ENCODE measurements at regions not wholly inside any gene's neighbourhood (a gene's known extent, or its start where the extent isn't known, plus 50 kb on each side); places are given as distances from the start of the nearest gene placed in this dataset.

DNA sequence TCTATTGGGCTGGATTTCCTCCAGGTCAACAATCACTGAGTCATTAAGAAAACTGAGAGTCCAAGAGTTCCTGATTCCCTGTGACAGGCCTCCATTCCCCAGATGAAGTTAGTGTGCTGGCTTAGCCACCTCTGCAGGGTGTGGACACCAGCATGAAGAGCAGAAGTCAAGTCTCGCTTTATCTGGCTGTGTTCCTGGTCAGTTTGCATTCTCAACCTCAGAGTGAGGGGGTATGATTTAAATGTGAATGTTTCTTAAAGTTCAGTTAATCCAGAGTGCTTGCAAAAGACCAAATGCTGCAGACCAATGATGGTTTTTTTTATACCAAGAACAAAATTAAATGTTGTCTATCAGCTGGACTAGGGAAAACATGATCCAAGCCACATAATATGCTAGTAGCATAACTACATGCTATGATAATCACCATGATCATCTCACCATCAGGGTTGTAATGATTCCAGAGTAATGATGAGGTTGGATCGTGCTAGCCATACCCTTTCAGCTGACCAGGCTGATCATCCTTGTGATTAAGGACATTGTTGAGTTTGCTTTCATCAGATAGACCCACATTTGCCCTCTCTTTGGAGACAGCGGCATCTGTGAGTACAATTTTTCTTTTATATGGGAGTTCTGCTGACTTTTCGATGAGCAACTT is 145.8 kb upstream of the ARHGAP20 start:
- Mint-ChIP-seq H3K36me3 (ENCODE audit: unreplicated experiment) (no peaks in the 10 kb centered on the region), H3K4me1 (ENCODE audit: unreplicated experiment) (peaks cover 31% of the 10 kb centered on the region), H3K27ac (ENCODE audit: unreplicated experiment) (peak overlapping the region; percentile 54), H3K4me3 (ENCODE audit: unreplicated experiment) (no peak overlapping the region), H3K9me3 (ENCODE audit: unreplicated experiment) (no peaks in the 10 kb centered on the region), H3K27me3 (ENCODE audit: unreplicated experiment) (peaks cover 10% of the 10 kb centered on the region)
- no peak for DNase-seq (ENCODE audit: extremely low spot score, unreplicated experiment)
- TF ChIP-seq, protein P1, sequence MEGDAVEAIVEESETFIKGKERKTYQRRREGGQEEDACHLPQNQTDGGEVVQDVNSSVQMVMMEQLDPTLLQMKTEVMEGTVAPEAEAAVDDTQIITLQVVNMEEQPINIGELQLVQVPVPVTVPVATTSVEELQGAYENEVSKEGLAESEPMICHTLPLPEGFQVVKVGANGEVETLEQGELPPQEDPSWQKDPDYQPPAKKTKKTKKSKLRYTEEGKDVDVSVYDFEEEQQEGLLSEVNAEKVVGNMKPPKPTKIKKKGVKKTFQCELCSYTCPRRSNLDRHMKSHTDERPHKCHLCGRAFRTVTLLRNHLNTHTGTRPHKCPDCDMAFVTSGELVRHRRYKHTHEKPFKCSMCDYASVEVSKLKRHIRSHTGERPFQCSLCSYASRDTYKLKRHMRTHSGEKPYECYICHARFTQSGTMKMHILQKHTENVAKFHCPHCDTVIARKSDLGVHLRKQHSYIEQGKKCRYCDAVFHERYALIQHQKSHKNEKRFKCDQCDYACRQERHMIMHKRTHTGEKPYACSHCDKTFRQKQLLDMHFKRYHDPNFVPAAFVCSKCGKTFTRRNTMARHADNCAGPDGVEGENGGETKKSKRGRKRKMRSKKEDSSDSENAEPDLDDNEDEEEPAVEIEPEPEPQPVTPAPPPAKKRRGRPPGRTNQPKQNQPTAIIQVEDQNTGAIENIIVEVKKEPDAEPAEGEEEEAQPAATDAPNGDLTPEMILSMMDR (IDR thresholded peaks at IDR 0.05): no peak

DNA sequence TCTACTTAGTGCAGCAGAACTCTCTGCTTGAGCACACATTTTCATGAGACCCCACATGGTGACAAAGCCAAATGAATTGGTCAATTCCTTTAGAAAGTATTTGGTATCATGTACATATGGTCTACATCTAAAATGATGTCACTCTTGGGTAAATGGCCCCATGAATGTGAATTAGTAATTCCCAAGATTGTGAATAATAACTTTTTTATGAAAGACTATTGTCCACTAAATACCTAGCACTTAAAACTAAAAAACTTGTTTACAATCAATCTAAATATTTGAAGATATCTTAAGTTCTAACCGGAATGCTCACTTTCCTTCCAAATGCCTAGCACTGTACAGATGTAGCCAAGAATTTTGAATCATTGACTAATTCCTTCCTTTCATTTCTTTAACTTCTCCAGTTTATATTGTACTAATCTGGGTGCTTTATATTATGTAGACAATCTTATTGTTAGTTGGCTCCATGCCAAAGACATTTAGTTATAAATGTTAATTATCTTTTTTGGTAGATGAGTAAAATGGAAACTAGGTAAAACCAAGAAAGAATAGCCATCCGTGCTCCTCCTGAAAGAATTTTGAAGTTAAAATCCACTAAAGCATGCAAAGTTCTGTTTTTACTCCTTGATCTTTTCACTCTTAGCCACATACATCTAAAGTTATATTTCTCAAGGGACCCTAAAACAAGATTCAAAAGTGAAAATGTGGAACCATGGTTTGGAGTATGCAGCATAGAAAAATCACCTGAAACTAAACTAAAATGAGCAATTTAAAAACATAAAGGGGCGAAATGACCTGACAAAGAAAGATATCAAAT is 145.0 kb upstream of the ARHGAP20 start:
- Mint-ChIP-seq H3K36me3 (ENCODE audit: unreplicated experiment) (no peaks in the 10 kb centered on the region), H3K27me3 (ENCODE audit: unreplicated experiment) (peaks cover 10% of the 10 kb centered on the region), H3K4me3 (ENCODE audit: unreplicated experiment) (no peak overlapping the region), H3K27ac (ENCODE audit: unreplicated experiment) (no peak overlapping the region), H3K4me1 (ENCODE audit: unreplicated experiment) (peaks cover 31% of the 10 kb centered on the region), H3K9me3 (ENCODE audit: unreplicated experiment) (no peaks in the 10 kb centered on the region)
- no peak for DNase-seq (ENCODE audit: extremely low spot score, unreplicated experiment)
- TF ChIP-seq, protein P1 (IDR thresholded peaks at IDR 0.05): no peak

DNA sequence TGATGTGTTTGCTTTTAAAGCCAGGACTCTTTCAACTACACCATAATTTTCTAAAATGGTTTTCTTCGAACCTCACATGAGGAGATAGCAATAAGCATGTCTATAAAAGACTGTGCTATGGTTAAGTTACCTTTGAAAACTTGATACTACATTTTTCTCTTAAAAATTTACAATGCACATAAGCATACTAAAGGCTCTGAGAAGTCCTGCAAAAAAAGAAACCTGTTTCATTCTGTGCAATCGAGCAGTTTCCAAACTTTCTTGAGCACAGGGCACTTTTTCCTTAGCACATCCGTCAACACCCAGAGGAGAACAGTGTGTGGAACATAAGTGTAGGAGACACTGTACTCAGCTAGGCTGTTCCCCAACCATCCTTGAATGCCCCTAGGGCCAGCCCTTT is 144.1 kb upstream of the ARHGAP20 start:
- Mint-ChIP-seq H3K9me3 (ENCODE audit: unreplicated experiment) (no peaks in the 10 kb centered on the region), H3K27ac (ENCODE audit: unreplicated experiment) (no peak overlapping the region), H3K4me1 (ENCODE audit: unreplicated experiment) (peaks cover 31% of the 10 kb centered on the region), H3K27me3 (ENCODE audit: unreplicated experiment) (peaks cover 11% of the 10 kb centered on the region), H3K36me3 (ENCODE audit: unreplicated experiment) (no peaks in the 10 kb centered on the region), H3K4me3 (ENCODE audit: unreplicated experiment) (no peak overlapping the region)
- TF ChIP-seq, protein P1 (IDR thresholded peaks at IDR 0.05): no peak
- no peak for DNase-seq (ENCODE audit: extremely low spot score, unreplicated experiment)

DNA sequence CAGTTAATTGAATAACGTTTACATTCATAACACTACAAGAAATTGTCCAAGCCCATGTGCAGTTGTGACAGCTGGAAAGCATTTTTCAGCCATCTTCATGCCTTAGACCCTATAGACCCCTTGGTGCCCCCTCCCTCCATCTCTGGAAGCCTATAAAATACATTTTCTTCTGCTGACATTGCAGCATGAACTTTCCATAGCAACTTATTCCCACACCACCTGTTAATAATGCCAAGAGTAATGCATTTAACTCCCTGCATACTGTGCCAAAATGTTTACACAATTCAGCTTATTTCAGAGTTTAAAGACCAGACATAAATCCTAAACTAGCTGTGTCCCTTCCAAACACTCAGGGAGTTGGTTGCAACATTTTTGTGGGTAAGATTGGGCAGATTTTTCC is 143.0 kb upstream of the ARHGAP20 start:
- H3K4me3 Mint-ChIP-seq (ENCODE audit: unreplicated experiment): no peak overlapping the region
- peaks cover 31% of the 10 kb centered on the region for H3K4me1 Mint-ChIP-seq (ENCODE audit: unreplicated experiment)
- TF ChIP-seq, protein P1 (IDR thresholded peaks at IDR 0.05): no peak
- H3K9me3 Mint-ChIP-seq (ENCODE audit: unreplicated experiment): no peaks in the 10 kb centered on the region
- H3K36me3 Mint-ChIP-seq (ENCODE audit: unreplicated experiment): no peaks in the 10 kb centered on the region
- no peak for DNase-seq (ENCODE audit: extremely low spot score, unreplicated experiment)
- H3K27me3 Mint-ChIP-seq (ENCODE audit: unreplicated experiment): peaks cover 18% of the 10 kb centered on the region
- no peak overlapping the region for H3K27ac Mint-ChIP-seq (ENCODE audit: unreplicated experiment)

DNA sequence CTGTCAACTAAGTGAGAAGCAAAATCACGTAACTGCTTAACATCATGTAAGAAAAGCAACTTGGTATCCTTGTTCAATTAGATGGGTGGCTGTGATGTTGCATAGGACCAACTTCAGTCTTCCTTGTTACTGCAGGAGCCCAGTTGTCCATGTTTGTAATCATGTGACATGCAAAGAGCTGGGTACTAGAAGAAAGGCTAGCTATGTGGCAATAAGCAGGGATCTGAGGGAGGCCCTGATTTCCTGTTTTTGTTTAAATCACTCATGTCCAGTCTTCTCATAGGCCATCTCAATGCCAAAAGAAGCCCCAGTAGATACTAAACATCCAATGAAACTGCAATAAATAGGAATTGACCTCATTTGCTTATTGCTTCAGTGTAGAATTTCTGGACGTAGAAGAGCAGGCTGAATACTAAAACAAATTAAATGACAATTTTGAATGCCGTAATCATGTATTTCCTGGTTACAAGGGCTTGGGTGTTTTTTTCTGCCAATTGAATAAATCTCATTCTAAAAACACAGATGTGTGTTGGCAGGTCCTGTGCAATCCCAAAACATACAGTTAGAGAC is 140.8 kb upstream of the ARHGAP20 start:
- no peak for DNase-seq (ENCODE audit: extremely low spot score, unreplicated experiment)
- H3K4me1 Mint-ChIP-seq (ENCODE audit: unreplicated experiment): peaks cover 20% of the 10 kb centered on the region
- H3K4me3 Mint-ChIP-seq (ENCODE audit: unreplicated experiment): no peak overlapping the region
- H3K27me3 Mint-ChIP-seq (ENCODE audit: unreplicated experiment): peaks cover 28% of the 10 kb centered on the region
- H3K27ac Mint-ChIP-seq (ENCODE audit: unreplicated experiment): no peak overlapping the region
- H3K9me3 Mint-ChIP-seq (ENCODE audit: unreplicated experiment): no peaks in the 10 kb centered on the region
- TF ChIP-seq, protein P1 (IDR thresholded peaks at IDR 0.05): no peak
- no peaks in the 10 kb centered on the region for H3K36me3 Mint-ChIP-seq (ENCODE audit: unreplicated experiment)
